GM13976 (cell line): ENCODE measurements at regions not wholly inside any gene's neighbourhood (a gene's known extent, or its start where the extent isn't known, plus 50 kb on each side); places are given as distances from the start of the nearest gene placed in this dataset.

Experiments used
- DNase-seq: peaks from one replicate; pipeline ENCODE4 v3.0.0; 2012; ENCODE audit warnings: low spot score
- CTCF ChIP-seq: IDR thresholded peaks from 2 replicates; pipeline ENCODE4 v1.5.1; 2012; ENCODE audit warnings: borderline replicate concordance, mild to moderate bottlenecking; ENCODE audit not compliant: insufficient read depth; ENCODE audit errors: extremely low read depth, missing control alignments, control extremely low read depth
- in situ Hi-C: fragments of 300-500 bp; cut with MboI; formaldehyde crosslinking; loops from one replicate; pipeline ENCODE4 v1.12.0; 2022; ENCODE audit warnings: low sequenced_read_pairs, mixed read lengths, inconsistent platforms; ENCODE audit not compliant: unreplicated experiment

DNA sequence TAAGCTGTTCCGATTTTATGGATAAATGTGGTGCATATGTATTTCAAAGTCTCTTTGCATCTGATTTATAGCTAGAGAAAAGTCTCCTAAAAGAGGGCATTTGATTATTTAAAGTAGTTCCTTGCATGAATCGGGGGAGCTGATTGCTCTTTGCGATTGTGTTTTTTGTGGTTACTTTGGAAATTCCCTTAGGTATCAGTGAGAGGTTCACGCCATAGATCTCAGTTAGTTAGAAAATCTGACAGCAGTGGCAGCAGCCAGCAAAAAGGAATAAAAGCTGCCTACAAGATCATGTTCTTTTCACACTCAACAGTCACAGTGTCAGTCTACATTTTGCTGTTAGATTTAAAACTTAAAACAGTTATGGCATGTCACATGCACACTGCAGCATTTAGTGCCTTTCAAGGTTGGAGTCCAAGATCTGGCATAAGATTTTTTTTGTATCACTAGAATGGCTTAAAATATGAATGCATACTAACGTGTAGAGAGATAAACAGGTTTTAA is 436.5 kb upstream of the PCDH20 start:
- TF ChIP-seq CTCF, result no peak
- DNase-seq, result no peak

DNA sequence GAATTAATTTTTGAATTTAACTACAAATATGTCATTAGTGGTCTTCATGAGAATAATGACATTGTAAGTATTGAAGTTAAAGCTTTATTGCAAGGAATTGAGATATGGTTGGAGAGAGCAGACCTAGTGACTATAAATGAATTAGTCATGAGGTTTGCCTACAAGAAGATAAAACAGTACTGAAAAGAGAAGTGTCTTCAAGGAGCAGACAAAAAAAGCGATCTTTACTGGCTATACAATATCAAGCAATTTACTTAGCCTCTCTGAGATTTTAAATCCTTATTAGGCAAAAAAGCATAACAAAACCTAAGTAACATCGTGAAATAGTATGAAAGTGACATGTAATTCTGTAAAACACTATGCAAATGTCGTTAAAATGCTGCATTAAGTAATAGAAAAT is 435.1 kb upstream of the PCDH20 start:
- DNase-seq, result no peak
- in situ Hi-C loops, result no loop called here
- no peak for TF ChIP-seq CTCF

More for the DNA sequence above, 436.5 kb upstream of the PCDH20 start:
- in situ Hi-C loops, result no loop called here

- in situ Hi-C loops, result no loop called here
- DNase-seq, result no peak
- no peak for TF ChIP-seq CTCF
These were observed 422.9 kb upstream of the PCDH20 start for GRCh38 chr13:61838568-61838967.

DNA sequence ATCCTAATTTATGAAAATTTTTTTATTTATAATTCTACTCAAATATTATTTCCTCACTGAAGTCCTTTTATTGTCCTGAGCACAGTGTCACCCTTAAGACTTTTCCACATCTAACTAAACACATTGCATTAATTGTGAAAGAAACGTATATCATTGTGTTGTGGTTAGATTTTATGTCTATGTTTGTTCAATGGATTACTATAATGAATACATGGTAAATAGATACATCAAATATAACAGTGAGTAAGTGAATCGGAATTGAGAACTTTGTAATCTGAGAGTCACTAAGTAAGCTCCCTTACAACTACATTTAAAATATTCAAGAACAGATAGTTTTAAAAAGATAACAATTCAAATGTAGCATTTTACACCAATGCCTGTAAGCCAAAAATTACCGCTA is 417.6 kb upstream of the PCDH20 start:
- in situ Hi-C loops, result no loop called here
- no peak for TF ChIP-seq CTCF

DNA sequence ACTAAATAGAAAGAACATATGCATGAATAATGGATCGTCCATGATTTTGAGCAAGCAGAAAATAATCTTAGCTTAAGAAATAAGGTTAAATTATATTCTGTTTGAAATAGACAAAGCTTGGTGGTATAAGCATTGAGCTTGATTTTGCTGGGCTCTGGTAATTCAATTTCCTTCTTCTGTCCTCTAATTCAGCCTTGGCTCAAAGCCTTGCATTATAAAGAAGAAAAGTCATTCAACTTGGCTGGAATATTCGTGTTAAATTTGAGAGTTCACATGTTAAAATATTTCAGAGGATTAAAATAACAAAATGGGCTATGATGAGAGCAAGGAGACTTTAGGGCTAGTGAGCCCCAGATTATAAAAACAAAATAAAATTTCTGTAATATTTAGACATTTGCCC is 415.4 kb upstream of the PCDH20 start:
- in situ Hi-C loops, result no loop called here
- no peak for TF ChIP-seq CTCF
- DNase-seq, result no peak

More for the DNA sequence above, 417.6 kb upstream of the PCDH20 start:
- DNase-seq, result no peak

DNA sequence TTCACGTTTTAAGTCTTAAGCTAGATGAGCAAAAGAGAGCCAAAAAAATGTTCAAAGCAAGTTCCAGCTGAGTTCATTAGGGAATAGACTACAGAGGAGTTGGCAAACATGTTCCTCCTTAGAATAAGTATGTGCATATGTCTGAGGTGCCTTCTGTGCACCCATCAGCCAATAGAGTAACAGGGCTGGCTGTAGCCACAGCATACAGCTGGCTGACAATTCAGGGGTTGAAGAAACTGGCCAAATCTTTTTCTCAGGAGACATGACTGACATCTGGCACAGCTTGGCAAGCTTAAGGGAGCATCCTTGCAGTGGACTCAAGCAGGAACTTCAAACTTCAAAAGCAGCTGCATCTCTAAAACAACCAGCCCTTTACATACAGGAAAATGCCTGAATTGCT is 414.8 kb upstream of the PCDH20 start:
- TF ChIP-seq CTCF, result no peak
- in situ Hi-C loops, result no loop called here
- DNase-seq, result no peak

DNA sequence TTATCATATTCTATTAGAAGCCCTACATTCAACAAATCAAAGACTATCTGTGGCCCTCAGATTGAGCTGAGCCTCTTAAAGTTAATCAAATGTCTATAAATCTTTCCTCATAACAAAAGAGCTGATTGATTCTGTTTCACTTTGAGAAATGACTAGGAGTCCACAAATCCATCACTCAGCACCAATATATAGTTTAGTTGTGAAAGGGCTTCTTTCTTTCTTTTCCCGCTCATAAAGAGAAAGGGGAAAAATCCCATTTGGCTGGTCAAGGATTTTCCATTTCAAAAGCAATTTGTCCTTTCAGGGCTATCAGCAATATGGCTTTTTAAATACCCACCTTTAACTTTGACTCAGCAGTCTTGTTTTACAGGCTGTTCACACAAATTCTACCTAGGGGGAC is 408.5 kb upstream of the PCDH20 start:
- no peak for DNase-seq
- in situ Hi-C loops, result no loop called here
- no peak for TF ChIP-seq CTCF
